ENCODE measurements at regions not wholly inside any gene's neighbourhood (a gene's known extent, or its start where the extent isn't known, plus 50 kb on each side); places are given as distances from the start of the nearest gene placed in this dataset.

- no peak for ATAC-seq (replicated peaks in 1 of 4)
These were observed 130.2 kb upstream of the HMGA2 start for GRCh38 chr12:65694130-65694529.

GRCh38 chr12:65695113-65695865 is 129.0 kb upstream of the HMGA2 start:
- Histone ChIP-seq H3K36me3 (ENCODE audit: control insufficient read depth in 2 of 2, extremely low read depth in 1 of 2, insufficient read depth in 1 of 2, low read length in 1 of 2) (no peaks in the 10 kb centered on the region), H3K9me3 (no peaks in the 10 kb centered on the region), H3K27ac (ENCODE audit: low read length) (no peak overlapping the region), H3K4me1 (ENCODE audit: control insufficient read depth in 1 of 2, extremely low read depth in 1 of 2, insufficient read depth in 2 of 2, low read length in 2 of 2) (no peaks in the 10 kb centered on the region), H3K27me3 (replicated peaks in 1 of 2; ENCODE audit: control insufficient read depth in 2 of 2, extremely low read depth in 1 of 2, insufficient read depth in 2 of 2, low read length in 1 of 2) (peaks cover 0 to 2% of the 10 kb centered on the region in 2 experiments), H3K4me3 (ENCODE audit: control insufficient read depth in 1 of 2, extremely low read depth in 1 of 2, low read length in 1 of 2) (no peak overlapping the region)
- no peak overlapping the region for H3K4me3 Mint-ChIP-seq
- DNase-seq (no peak), ATAC-seq (replicated peaks in 1 of 4) (no peak)
- no peaks in the 10 kb centered on the region for H3K36me3 Mint-ChIP-seq
- H3K4me1 Mint-ChIP-seq, result no peaks in the 10 kb centered on the region
- ChIA-PET CTCF (no interaction called here), POLR2A (interaction anchor here in 1 of 2 donors (0.6 kb wide), 1 partner anchor 14 kb away, joined by 3 read pairs; no protein-coding TSS in a partner anchor)
- whole genome bisulfite sequencing (ENCODE audit: insufficient coverage), result no CpG with 5 or more reads among the region's 4 CpGs
- H3K27me3 Mint-ChIP-seq, result peaks cover 0 to 7% of the 10 kb centered on the region in 2 donors
- H3K9me3 Mint-ChIP-seq, result no peaks in the 10 kb centered on the region
- no peak overlapping the region for H3K27ac Mint-ChIP-seq

More at GRCh38 chr12:65694130-65694529, 130.2 kb upstream of the HMGA2 start:
- Mint-ChIP-seq H3K27me3 (peaks cover 0 to 7% of the 10 kb centered on the region in 2 donors), H3K9me3 (no peaks in the 10 kb centered on the region), H3K27ac (no peak overlapping the region), H3K36me3 (no peaks in the 10 kb centered on the region), H3K4me1 (no peaks in the 10 kb centered on the region), H3K4me3 (no peak overlapping the region)
- Histone ChIP-seq H3K4me1 (ENCODE audit: control insufficient read depth in 1 of 2, extremely low read depth in 1 of 2, insufficient read depth in 2 of 2, low read length in 2 of 2) (no peaks in the 10 kb centered on the region), H3K4me3 (ENCODE audit: control insufficient read depth in 1 of 2, extremely low read depth in 1 of 2, low read length in 1 of 2) (no peak overlapping the region), H3K27me3 (replicated peaks in 1 of 2; ENCODE audit: control insufficient read depth in 2 of 2, extremely low read depth in 1 of 2, insufficient read depth in 2 of 2, low read length in 1 of 2) (peaks cover 0 to 2% of the 10 kb centered on the region in 2 experiments), H3K27ac (ENCODE audit: low read length) (no peak overlapping the region), H3K9me3 (no peaks in the 10 kb centered on the region), H3K36me3 (ENCODE audit: control insufficient read depth in 2 of 2, extremely low read depth in 1 of 2, insufficient read depth in 1 of 2, low read length in 1 of 2) (no peaks in the 10 kb centered on the region)
- no peak for DNase-seq
- POLR2A ChIA-PET, result no interaction called here
- CTCF ChIA-PET, result no interaction called here
- no CpG with 5 or more reads among the region's 3 CpGs for WGBS (ENCODE audit: insufficient coverage)

GRCh38 chr12:65696227-65696626 is 128.1 kb upstream of the HMGA2 start:
- Histone ChIP-seq H3K27ac (ENCODE audit: low read length) (no peak overlapping the region), H3K9me3 (no peaks in the 10 kb centered on the region), H3K36me3 (ENCODE audit: control insufficient read depth in 2 of 2, extremely low read depth in 1 of 2, insufficient read depth in 1 of 2, low read length in 1 of 2) (no peaks in the 10 kb centered on the region), H3K27me3 (replicated peaks in 1 of 2; ENCODE audit: control insufficient read depth in 2 of 2, extremely low read depth in 1 of 2, insufficient read depth in 2 of 2, low read length in 1 of 2) (peaks cover 0 to 2% of the 10 kb centered on the region in 2 experiments), H3K4me1 (ENCODE audit: control insufficient read depth in 1 of 2, extremely low read depth in 1 of 2, insufficient read depth in 2 of 2, low read length in 2 of 2) (no peaks in the 10 kb centered on the region), H3K4me3 (ENCODE audit: control insufficient read depth in 1 of 2, extremely low read depth in 1 of 2, low read length in 1 of 2) (no peak overlapping the region)
- H3K4me1 Mint-ChIP-seq, result no peaks in the 10 kb centered on the region
- ATAC-seq (replicated peaks in 1 of 4) (no peak), DNase-seq (no peak)
- no peak overlapping the region for H3K27ac Mint-ChIP-seq
- H3K27me3 Mint-ChIP-seq, result peaks cover 0 to 12% of the 10 kb centered on the region in 2 donors
- POLR2A ChIA-PET, result no interaction called here
- no peaks in the 10 kb centered on the region for H3K36me3 Mint-ChIP-seq
- H3K9me3 Mint-ChIP-seq, result peaks cover 0 to 3% (median 2%) of the 10 kb centered on the region in 3 donors
- no peak overlapping the region for H3K4me3 Mint-ChIP-seq
- CTCF ChIA-PET, result no interaction called here

GRCh38 chr12:65699251-65699650 is 125.0 kb upstream of the HMGA2 start:
- Histone ChIP-seq H3K27ac (ENCODE audit: low read length) (no peak overlapping the region), H3K4me3 (ENCODE audit: control insufficient read depth in 1 of 2, extremely low read depth in 1 of 2, low read length in 1 of 2) (no peak overlapping the region), H3K4me1 (ENCODE audit: control insufficient read depth in 1 of 2, extremely low read depth in 1 of 2, insufficient read depth in 2 of 2, low read length in 2 of 2) (no peaks in the 10 kb centered on the region), H3K36me3 (ENCODE audit: control insufficient read depth in 2 of 2, extremely low read depth in 1 of 2, insufficient read depth in 1 of 2, low read length in 1 of 2) (no peaks in the 10 kb centered on the region), H3K27me3 (replicated peaks in 1 of 2; ENCODE audit: control insufficient read depth in 2 of 2, extremely low read depth in 1 of 2, insufficient read depth in 2 of 2, low read length in 1 of 2) (peaks cover 0 to 2% of the 10 kb centered on the region in 2 experiments), H3K9me3 (no peaks in the 10 kb centered on the region)
- no peak for DNase-seq
- no peak overlapping the region for H3K27ac Mint-ChIP-seq
- H3K4me1 Mint-ChIP-seq, result no peaks in the 10 kb centered on the region
- WGBS (ENCODE audit: insufficient coverage), result 83% methylated on average over 2 of the region's 2 CpGs
- POLR2A ChIA-PET, result no interaction called here
- no peak overlapping the region for H3K4me3 Mint-ChIP-seq
- CTCF ChIA-PET, result interaction anchor here in 1 of 2 donors (0.6 kb wide), 1 partner anchor 1629 kb away, joined by 3 read pairs; no protein-coding TSS in a partner anchor
- H3K36me3 Mint-ChIP-seq, result no peaks in the 10 kb centered on the region
- ATAC-seq (replicated peaks in 1 of 4), result no peak
- H3K27me3 Mint-ChIP-seq, result peaks cover 3 to 8% of the 10 kb centered on the region in 2 donors
- peaks cover 0 to 6% (median 2%) of the 10 kb centered on the region in 3 donors for H3K9me3 Mint-ChIP-seq

GRCh38 chr12:65703176-65703575 is 121.1 kb upstream of the HMGA2 start:
- no peaks in the 10 kb centered on the region for H3K4me1 ChIP-seq (ENCODE audit: control insufficient read depth in 1 of 2, extremely low read depth in 1 of 2, insufficient read depth in 2 of 2, low read length in 2 of 2)
- ChIA-PET POLR2A (no interaction called here), CTCF (no interaction called here)
- no peak for DNase-seq
- Mint-ChIP-seq H3K36me3 (no peaks in the 10 kb centered on the region), H3K4me1 (no peaks in the 10 kb centered on the region), H3K4me3 (no peak overlapping the region), H3K9me3 (peaks cover 8 to 32% (median 21%) of the 10 kb centered on the region in 3 donors), H3K27ac (no peak overlapping the region), H3K27me3 (peaks cover 3 to 5% of the 10 kb centered on the region in 2 donors)
- H3K4me3 ChIP-seq (ENCODE audit: control insufficient read depth in 1 of 2, extremely low read depth in 1 of 2, low read length in 1 of 2), result no peak overlapping the region
- WGBS (ENCODE audit: insufficient coverage), result no CpG with 5 or more reads among the region's 5 CpGs
- no peaks in the 10 kb centered on the region for H3K27me3 ChIP-seq (replicated peaks in 1 of 2; ENCODE audit: control insufficient read depth in 2 of 2, extremely low read depth in 1 of 2, insufficient read depth in 2 of 2, low read length in 1 of 2)
- H3K36me3 ChIP-seq (ENCODE audit: control insufficient read depth in 2 of 2, extremely low read depth in 1 of 2, insufficient read depth in 1 of 2, low read length in 1 of 2), result no peaks in the 10 kb centered on the region
- no peak for ATAC-seq (replicated peaks in 1 of 4)
- no peak overlapping the region for H3K27ac ChIP-seq (ENCODE audit: low read length)
- H3K9me3 ChIP-seq, result peaks cover 12% of the 10 kb centered on the region

GRCh38 chr12:65705380-65705876 is 118.9 kb upstream of the HMGA2 start:
- no peak overlapping the region for H3K4me3 ChIP-seq (ENCODE audit: control insufficient read depth in 1 of 2, extremely low read depth in 1 of 2, low read length in 1 of 2)
- H3K4me3 Mint-ChIP-seq, result no peak overlapping the region
- H3K4me1 ChIP-seq (ENCODE audit: control insufficient read depth in 1 of 2, extremely low read depth in 1 of 2, insufficient read depth in 2 of 2, low read length in 2 of 2), result no peaks in the 10 kb centered on the region
- ChIA-PET POLR2A (no interaction called here), CTCF (no interaction called here)
- no peaks in the 10 kb centered on the region for H3K36me3 ChIP-seq (ENCODE audit: control insufficient read depth in 2 of 2, extremely low read depth in 1 of 2, insufficient read depth in 1 of 2, low read length in 1 of 2)
- H3K27ac Mint-ChIP-seq, result no peak overlapping the region
- H3K4me1 Mint-ChIP-seq, result no peaks in the 10 kb centered on the region
- H3K27me3 ChIP-seq (replicated peaks in 1 of 2; ENCODE audit: control insufficient read depth in 2 of 2, extremely low read depth in 1 of 2, insufficient read depth in 2 of 2, low read length in 1 of 2), result no peaks in the 10 kb centered on the region
- WGBS (ENCODE audit: insufficient coverage), result no CpG with 5 or more reads among the region's 2 CpGs
- ATAC-seq (replicated peaks in 1 of 4) (no peak), DNase-seq (no peak)
- H3K27ac ChIP-seq (ENCODE audit: low read length), result no peak overlapping the region
- H3K9me3 Mint-ChIP-seq, result peaks cover 8 to 32% (median 21%) of the 10 kb centered on the region in 3 donors
- H3K9me3 ChIP-seq, result peaks cover 12% of the 10 kb centered on the region
- no peaks in the 10 kb centered on the region for H3K36me3 Mint-ChIP-seq
- peaks cover 3 to 5% of the 10 kb centered on the region in 2 donors for H3K27me3 Mint-ChIP-seq

Data from T-cell (primary cell).